OCI-LY7 (cell line): ENCODE measurements at regions not wholly inside any gene's neighbourhood (a gene's known extent, or its start where the extent isn't known, plus 50 kb on each side); places are given as distances from the start of the nearest gene placed in this dataset.

Experiments
- BruUV-seq: library from RNA; stranded (reverse); fragments of 400-500 nt; replicated peaks from 2 replicates; lab custom pipeline; 2021; lab: Mats Ljungman, UMichigan
- CTCF ChIA-PET: fragments of 300-600 bp; sonication (Branson Sonifier 250); formaldehyde crosslinking; loops from one replicate; lab custom pipeline; 2022; ENCODE audit warnings: antibody characterized with exemption; ENCODE audit not compliant: unreplicated experiment; lab: Charles Lee
- POLR2A ChIA-PET: fragments of 300-600 bp; sonication (Branson Sonifier 250); formaldehyde crosslinking; loops from one replicate; lab custom pipeline; 2022; ENCODE audit warnings: antibody characterized with exemption; lab: Charles Lee
- DNase-seq: peaks from one replicate; pipeline ENCODE4 v3.0.0-alpha.2; 2015; ENCODE audit warnings: low spot score
- H2AFZ ChIP-seq: fragments of 200-600 bp; sonication (generic), shearing (Covaris generic); 2 replicates; pipeline ENCODE4 v1.6.1; 2014; ENCODE audit warnings: mild to moderate bottlenecking, antibody characterized with exemption, low read length, moderate library complexity
- H3K27ac ChIP-seq: fragments of 200-600 bp; sonication (generic); 2 replicates; pipeline ENCODE4 v1.5.1; 2014; ENCODE audit warnings: mixed run types, low read depth, mild to moderate bottlenecking, moderate library complexity, low read length, inconsistent platforms; ENCODE audit not compliant: poor library complexity, severe bottlenecking
- H3K36me3 ChIP-seq: fragments of 200-600 bp; sonication (generic); 2 replicates; pipeline ENCODE4 v1.6.1; 2014; ENCODE audit warnings: mild to moderate bottlenecking, antibody characterized with exemption, low read length, moderate library complexity, mixed read lengths; ENCODE audit not compliant: insufficient read depth
- H3K4me1 ChIP-seq: fragments of 200-600 bp; sonication (generic); 2 replicates; pipeline ENCODE4 v1.5.1; 2014; ENCODE audit warnings: mild to moderate bottlenecking, low read length; ENCODE audit not compliant: insufficient read depth, poor library complexity, severe bottlenecking
- H3K4me2 ChIP-seq: fragments of 200-600 bp; sonication (generic); 2 replicates; pipeline ENCODE4 v1.6.1; 2014; ENCODE audit warnings: mild to moderate bottlenecking, low read length
- H3K4me3 ChIP-seq: fragments of 200-600 bp; sonication (generic); 2 replicates; pipeline ENCODE4 v1.5.1; 2014; ENCODE audit warnings: mild to moderate bottlenecking, low read depth, low read length; ENCODE audit not compliant: poor library complexity, severe bottlenecking
- H3K79me2 ChIP-seq: fragments of 200-600 bp; sonication (generic); 2 replicates; pipeline ENCODE4 v1.6.1; 2016; ENCODE audit warnings: low read depth, mild to moderate bottlenecking, low read length, moderate library complexity, mixed read lengths; ENCODE audit not compliant: insufficient read depth
- H3K9me2 ChIP-seq: fragments of 200-600 bp; sonication (generic); 2 replicates; pipeline ENCODE4 v1.6.1; 2016; ENCODE audit warnings: mild to moderate bottlenecking, low read length, mixed read lengths; ENCODE audit not compliant: insufficient read depth
- H3K9me3 ChIP-seq: fragments of 200-600 bp; sonication (generic); 2 replicates; pipeline ENCODE4 v1.6.1; 2014; ENCODE audit warnings: mild to moderate bottlenecking, mixed run types, low read length, mixed read lengths
- H4K20me1 ChIP-seq: fragments of 200-600 bp; sonication (generic); 2 replicates; pipeline ENCODE4 v1.6.1; 2014; ENCODE audit warnings: mild to moderate bottlenecking, antibody characterized with exemption, low read length, moderate library complexity, mixed read lengths; ENCODE audit not compliant: insufficient read depth
- EZH2phosphoT487 ChIP-seq: fragments of 200-600 bp; sonication (generic); IDR thresholded peaks from 2 replicates; pipeline ENCODE4 v1.6.1; 2018; ENCODE audit warnings: low read depth, borderline replicate concordance, mild to moderate bottlenecking, mixed run types, antibody characterized with exemption, low read length, moderate library complexity, mixed read lengths
- intact Hi-C: fragments of 100-400 bp; cut with micrococcal nuclease; formaldehyde crosslinking; loops from one replicate; pipeline ENCODE4 v1.10.0; 2022; ENCODE audit not compliant: unreplicated experiment
- TF ChIP-seq, protein P1 (sequence below): fragments of 200-600 bp; sonication (generic); conservative IDR thresholded peaks from 2 replicates; pipeline ENCODE4 v1.5.1; 2014; ENCODE audit warnings: mild to moderate bottlenecking, antibody characterized with exemption, low read length, moderate library complexity, mixed read lengths

DNA sequence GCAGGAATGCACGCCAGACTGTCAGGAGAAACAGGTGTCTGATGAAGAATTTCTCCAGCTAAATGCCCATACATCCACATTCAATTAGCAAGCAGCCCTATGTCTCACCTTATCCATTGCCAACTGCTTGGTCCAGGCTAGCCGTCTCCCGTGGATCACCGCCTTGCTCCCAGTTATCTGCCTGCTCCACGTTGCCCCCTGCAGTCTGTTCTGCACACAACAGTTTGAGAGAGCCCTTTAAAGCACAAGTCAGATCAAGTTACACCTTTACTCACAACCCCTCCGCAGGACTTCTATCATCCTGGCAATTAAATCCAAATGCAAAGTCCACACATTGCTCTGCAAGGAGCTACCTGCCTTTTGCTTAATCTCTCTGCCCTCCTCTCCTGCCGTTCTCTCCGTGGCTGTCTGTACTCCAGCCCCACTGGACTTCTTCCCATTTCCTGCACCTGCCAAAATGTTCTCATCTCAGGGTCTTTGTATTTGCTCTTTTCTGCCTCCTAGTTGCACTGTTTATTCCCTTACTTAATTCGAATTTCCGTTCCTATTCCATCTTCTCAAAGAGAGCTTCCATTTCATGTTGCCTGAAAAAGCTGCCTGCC, 185.3 kb upstream of the LARGE1 start:
- H3K4me1 ChIP-seq, result no peaks in the 10 kb centered on the region
- H3K9me3 ChIP-seq, result no peaks in the 10 kb centered on the region
- intact Hi-C loops, result loop anchor here (2.0 kb wide), 1 partner anchor 183 kb away; no protein-coding TSS in a partner anchor
- ChIA-PET CTCF (no interaction called here), POLR2A (no interaction called here)
- no peak overlapping the region for H3K27ac ChIP-seq
- TF ChIP-seq, protein P1, sequence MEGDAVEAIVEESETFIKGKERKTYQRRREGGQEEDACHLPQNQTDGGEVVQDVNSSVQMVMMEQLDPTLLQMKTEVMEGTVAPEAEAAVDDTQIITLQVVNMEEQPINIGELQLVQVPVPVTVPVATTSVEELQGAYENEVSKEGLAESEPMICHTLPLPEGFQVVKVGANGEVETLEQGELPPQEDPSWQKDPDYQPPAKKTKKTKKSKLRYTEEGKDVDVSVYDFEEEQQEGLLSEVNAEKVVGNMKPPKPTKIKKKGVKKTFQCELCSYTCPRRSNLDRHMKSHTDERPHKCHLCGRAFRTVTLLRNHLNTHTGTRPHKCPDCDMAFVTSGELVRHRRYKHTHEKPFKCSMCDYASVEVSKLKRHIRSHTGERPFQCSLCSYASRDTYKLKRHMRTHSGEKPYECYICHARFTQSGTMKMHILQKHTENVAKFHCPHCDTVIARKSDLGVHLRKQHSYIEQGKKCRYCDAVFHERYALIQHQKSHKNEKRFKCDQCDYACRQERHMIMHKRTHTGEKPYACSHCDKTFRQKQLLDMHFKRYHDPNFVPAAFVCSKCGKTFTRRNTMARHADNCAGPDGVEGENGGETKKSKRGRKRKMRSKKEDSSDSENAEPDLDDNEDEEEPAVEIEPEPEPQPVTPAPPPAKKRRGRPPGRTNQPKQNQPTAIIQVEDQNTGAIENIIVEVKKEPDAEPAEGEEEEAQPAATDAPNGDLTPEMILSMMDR, result peak; percentile 71
- no peak for TF ChIP-seq EZH2phosphoT487
- H3K4me3 ChIP-seq, result no peak overlapping the region
- H3K9me2 ChIP-seq, result no peaks in the 10 kb centered on the region
- H3K79me2 ChIP-seq, result no peaks in the 10 kb centered on the region
- H3K36me3 ChIP-seq, result no peaks in the 10 kb centered on the region
- no peak overlapping the region for H2AFZ ChIP-seq
- no peak overlapping the region for H3K4me2 ChIP-seq
- no TSS peak for BruUV-seq
- no peaks in the 10 kb centered on the region for H4K20me1 ChIP-seq
- peak; percentile 18 for DNase-seq

DNA sequence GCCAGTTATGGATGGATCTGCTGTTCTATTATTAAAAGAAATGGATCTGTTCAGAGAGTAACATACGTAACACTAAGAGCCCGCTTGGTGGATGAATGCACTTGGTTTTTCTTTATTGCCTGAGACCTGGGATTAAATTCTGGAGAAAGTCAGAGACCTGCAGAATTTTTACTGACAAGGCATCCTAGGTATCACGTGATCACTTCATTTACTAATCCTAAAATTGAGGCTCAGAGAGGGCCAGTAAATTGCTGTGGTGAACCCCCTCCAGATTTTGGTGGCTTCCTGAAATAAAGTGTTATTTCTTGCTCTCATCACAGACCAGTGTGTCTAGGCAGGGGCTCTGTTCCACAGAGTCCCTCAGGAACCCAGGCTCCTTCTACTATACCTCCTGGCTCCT, 187.9 kb upstream of the LARGE1 start:
- Histone ChIP-seq H3K79me2 (no peaks in the 10 kb centered on the region), H3K4me1 (no peaks in the 10 kb centered on the region), H3K36me3 (no peaks in the 10 kb centered on the region), H3K9me2 (no peaks in the 10 kb centered on the region), H3K4me2 (no peak overlapping the region), H3K4me3 (no peak overlapping the region), H3K27ac (no peak overlapping the region), H4K20me1 (no peaks in the 10 kb centered on the region), H2AFZ (no peak overlapping the region), H3K9me3 (no peaks in the 10 kb centered on the region)
- TF ChIP-seq EZH2phosphoT487, result no peak
- TF ChIP-seq, protein P1, result no peak
- BruUV-seq, result no TSS peak
- ChIA-PET CTCF (no interaction called here), POLR2A (no interaction called here)
- no peak for DNase-seq
- intact Hi-C loops, result no loop called here

DNA sequence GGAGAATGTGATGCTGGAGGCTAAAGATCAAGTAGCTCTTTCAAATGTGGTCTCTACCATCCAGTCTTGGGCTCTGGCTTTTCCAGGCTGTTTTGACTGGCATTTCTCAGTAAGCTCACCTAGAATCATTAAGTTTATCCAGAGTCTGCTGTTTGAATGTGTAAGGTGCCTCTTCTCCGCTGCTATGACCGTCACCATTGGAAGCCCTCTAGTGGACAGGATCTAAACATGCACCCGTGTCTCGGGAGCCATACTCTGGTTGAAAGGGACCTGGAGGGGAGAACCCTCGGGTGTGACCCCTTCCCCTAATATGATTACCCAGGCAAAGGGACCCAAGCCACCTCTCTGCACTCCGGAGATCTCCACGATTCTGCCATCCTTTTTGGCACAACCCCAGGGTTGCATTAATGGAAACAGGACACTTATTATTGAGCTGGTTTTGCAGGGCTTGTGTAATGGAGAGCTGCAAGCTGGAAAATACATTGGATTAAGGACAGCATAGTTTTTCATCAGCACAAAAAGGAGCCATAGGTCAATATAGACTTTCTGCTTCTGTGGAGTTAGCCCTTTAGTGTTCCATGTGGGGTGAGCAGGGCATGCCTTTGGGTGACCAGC, 191.0 kb upstream of the LARGE1 start:
- Histone ChIP-seq H3K9me3 (no peaks in the 10 kb centered on the region), H3K4me1 (no peaks in the 10 kb centered on the region), H3K79me2 (no peaks in the 10 kb centered on the region), H3K4me3 (no peak overlapping the region), H3K9me2 (no peaks in the 10 kb centered on the region), H3K36me3 (no peaks in the 10 kb centered on the region), H2AFZ (no peak overlapping the region), H3K4me2 (no peak overlapping the region), H4K20me1 (no peaks in the 10 kb centered on the region), H3K27ac (no peak overlapping the region)
- no TSS peak for BruUV-seq
- peak; percentile 50 for DNase-seq
- POLR2A ChIA-PET, result interaction anchor here (0.5 kb wide), 1 partner anchor 633 kb away, joined by 3 read pairs; no protein-coding TSS in a partner anchor
- CTCF ChIA-PET, result no interaction called here
- TF ChIP-seq EZH2phosphoT487, result no peak
- TF ChIP-seq, protein P1, result peak; percentile 87
- intact Hi-C loops, result loop anchor here (1.0 to 5.0 kb wide), 2 partner anchors 594 to 809 kb away; no protein-coding TSS in a partner anchor
